ES-I3 (cell line): ENCODE measurements at regions not wholly inside any gene's neighbourhood (a gene's known extent, or its start where the extent isn't known, plus 50 kb on each side); places are given as distances from the start of the nearest gene placed in this dataset.
"Not testable (repeated sequence)": the region's sequence is repeated elsewhere in the genome, so short reads cannot be mapped to it uniquely, and the experiment has no call there.

Experiments used
- H3K36me3 ChIP-seq: 2 replicates; pipeline ENCODE4 v1.6.1; 2013; ENCODE audit warnings: mild to moderate bottlenecking, low read length, control low read depth, moderate library complexity; ENCODE audit not compliant: insufficient read depth
- H3K4me1 ChIP-seq: 2 replicates; pipeline ENCODE4 v1.6.1; 2013; ENCODE audit warnings: mild to moderate bottlenecking, control low read depth, low read length; ENCODE audit not compliant: insufficient read depth
- H3K9ac ChIP-seq: 2 replicates; pipeline ENCODE4 v1.6.1; 2013; ENCODE audit warnings: low read depth, mild to moderate bottlenecking, low read length, moderate library complexity
- H3K9me3 ChIP-seq: 2 replicates; pipeline ENCODE4 v1.6.1; 2013; ENCODE audit warnings: mild to moderate bottlenecking, low read length, moderate library complexity; ENCODE audit not compliant: control insufficient read depth, insufficient read depth

DNA sequence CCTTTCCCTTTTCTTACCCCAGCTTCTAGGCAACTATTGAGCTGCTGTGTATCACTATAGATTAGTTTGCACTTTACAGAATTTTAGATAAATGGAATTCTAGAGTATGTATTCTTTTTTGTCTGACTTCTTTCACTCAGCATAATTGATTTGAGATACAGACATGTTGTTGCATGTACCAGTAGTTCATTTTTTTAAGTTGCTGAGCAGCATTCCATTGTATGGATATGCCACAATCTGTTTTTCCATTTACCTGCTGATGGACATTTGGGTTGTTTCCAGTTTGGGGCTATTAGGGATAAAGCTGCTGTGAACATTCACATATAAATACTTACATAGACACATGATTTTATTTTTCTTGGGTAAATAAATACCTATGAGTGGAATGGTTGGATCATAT, 135.7 kb downstream of the IGF1 start:
- H3K4me1 ChIP-seq, result 0 out of 2 replicates have a peak, but pooled peaks cover 4% of the 10 kb centered on the region
- H3K9ac ChIP-seq, result no peak overlapping the region
- no peaks in the 10 kb centered on the region for H3K36me3 ChIP-seq
- no peaks in the 10 kb centered on the region for H3K9me3 ChIP-seq

DNA sequence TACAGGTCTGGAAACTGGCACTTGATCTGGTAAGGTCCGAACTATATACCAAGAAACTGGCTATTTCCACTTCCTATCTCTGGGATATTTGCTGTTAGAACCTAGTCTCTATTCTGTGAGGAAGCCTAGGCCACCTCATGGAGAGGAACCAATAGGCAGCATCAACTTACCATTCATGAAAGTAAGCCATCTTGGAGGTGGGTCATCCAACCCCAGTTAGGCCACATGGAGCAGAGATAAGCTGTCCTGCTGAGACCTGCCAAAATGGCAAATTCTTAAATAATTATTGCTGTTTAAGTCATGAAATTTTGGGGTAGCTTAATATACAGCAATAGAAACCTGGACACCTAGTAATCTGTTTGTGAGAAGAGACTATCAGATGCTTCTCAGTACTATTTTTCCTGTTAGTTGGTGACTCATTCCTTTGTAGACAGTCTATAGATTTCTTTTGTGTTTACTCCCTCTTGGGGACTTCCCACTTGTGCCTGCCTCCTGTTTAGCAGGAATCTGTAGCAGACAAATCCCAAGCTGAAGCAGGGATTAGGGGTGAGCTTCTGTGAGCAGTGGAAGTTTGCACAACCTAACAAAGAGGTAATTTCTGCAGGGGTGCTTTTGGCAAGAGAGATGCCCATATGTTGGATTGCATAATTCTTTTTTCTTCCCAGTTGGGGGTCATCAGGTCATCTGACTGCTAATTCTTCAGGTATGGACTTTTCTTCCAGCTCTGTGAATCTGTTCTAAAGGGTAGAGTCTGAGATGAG, 136.8 kb downstream of the IGF1 start:
- Histone ChIP-seq H3K9me3 (no peaks in the 10 kb centered on the region), H3K9ac (no peak overlapping the region), H3K4me1 (0 out of 2 replicates have a peak, but pooled peaks cover 4% of the 10 kb centered on the region), H3K36me3 (no peaks in the 10 kb centered on the region)

- no peaks in the 10 kb centered on the region for H3K36me3 ChIP-seq
- H3K9ac ChIP-seq, result no peak overlapping the region
- no peaks in the 10 kb centered on the region for H3K9me3 ChIP-seq
- H3K4me1 ChIP-seq, result 0 out of 2 replicates have a peak, but pooled peaks cover 4% of the 10 kb centered on the region
Observed at GRCh38 chr12:102342281-102343006, 137.9 kb downstream of the IGF1 start.

DNA sequence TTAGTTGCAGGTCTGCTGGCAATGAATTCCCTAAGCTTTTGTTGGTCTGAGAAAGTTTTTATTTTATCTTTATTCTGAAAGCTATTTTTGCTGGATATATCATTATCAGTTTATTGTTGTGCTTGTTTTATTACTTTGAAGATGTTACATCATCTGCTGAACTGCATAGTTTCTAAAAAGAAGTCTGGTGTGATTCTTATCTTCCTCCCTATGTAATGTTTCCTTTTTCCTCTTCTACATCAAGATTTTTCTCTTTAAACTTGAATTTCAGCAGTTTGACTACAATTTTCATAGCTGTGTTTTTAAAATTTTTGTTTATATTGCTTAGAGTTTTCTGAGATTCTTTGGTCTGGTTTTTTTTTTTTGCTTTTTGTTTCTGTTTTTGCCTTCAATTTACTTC, 137.1 kb upstream of the PMCH start:
- no peaks in the 10 kb centered on the region for H3K4me1 ChIP-seq
- no peak overlapping the region for H3K9ac ChIP-seq
- no peaks in the 10 kb centered on the region for H3K36me3 ChIP-seq
- no peaks in the 10 kb centered on the region for H3K9me3 ChIP-seq

DNA sequence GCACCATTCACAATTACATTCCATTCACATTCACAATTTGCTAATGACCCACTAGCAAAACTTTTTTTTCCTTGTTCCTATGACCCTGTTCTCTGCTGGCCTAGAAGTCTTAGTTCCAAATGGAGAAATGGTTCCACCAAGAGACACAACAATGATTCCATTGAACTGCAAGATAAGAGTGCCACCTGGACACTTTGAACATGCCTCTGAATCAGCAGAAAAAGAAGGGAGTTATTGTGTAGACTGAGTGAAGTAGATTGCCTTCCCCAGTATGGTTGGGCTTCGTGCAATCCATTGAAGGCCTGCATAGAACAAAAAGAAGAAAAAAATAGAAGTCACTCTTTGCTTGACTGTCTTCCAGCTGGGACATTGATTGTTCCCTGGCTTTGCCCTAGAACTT, 133.8 kb upstream of the PMCH start:
- Histone ChIP-seq H3K9ac (no peak overlapping the region), H3K9me3 (0 out of 2 replicates have a peak, but pooled peaks cover 4% of the 10 kb centered on the region), H3K36me3 (no peaks in the 10 kb centered on the region), H3K4me1 (0 out of 2 replicates have a peak, but pooled peaks cover 6% of the 10 kb centered on the region)

DNA sequence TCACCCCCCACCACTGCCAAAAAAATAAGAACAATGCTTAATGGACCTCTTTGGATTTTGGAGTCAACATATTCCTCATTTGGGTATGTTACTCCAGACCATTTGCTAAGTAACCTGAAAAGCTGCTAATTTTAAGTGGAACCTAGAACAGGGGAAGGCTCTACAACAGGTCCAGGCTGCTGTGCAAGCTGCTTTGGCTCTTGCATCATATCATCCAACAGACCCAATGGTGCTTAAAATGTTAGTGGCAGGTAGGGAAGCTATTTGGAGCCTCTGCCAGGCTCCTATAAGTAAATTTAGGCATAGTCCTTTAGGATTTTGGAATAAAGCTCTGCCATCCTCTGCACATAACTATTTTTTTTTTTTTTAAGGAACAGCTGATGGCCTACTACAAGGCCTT, 132.2 kb upstream of the PMCH start:
- no peaks in the 10 kb centered on the region for H3K36me3 ChIP-seq
- 0 out of 2 replicates have a peak, but pooled peaks cover 6% of the 10 kb centered on the region for H3K4me1 ChIP-seq
- H3K9me3 ChIP-seq, result 0 out of 2 replicates have a peak, but pooled peaks cover 4% of the 10 kb centered on the region
- H3K9ac ChIP-seq, result no peak overlapping the region

GRCh38 chr12:102326982-102327381, 129.3 kb upstream of the PMCH start:
- H3K9me3 ChIP-seq, result 0 out of 2 replicates have a peak, but pooled peaks cover 4% of the 10 kb centered on the region

GRCh38 chr12:102325108-102325507, 127.5 kb upstream of the PMCH start:
- H3K9me3 ChIP-seq, H3K9ac ChIP-seq, H3K36me3 ChIP-seq, H3K4me1 ChIP-seq: not testable (repeated sequence)

More at GRCh38 chr12:102326982-102327381, 129.3 kb upstream of the PMCH start:
- Histone ChIP-seq H3K9ac (no peak overlapping the region), H3K4me1 (0 out of 2 replicates have a peak, but pooled peaks cover 6% of the 10 kb centered on the region), H3K36me3 (no peaks in the 10 kb centered on the region)

DNA sequence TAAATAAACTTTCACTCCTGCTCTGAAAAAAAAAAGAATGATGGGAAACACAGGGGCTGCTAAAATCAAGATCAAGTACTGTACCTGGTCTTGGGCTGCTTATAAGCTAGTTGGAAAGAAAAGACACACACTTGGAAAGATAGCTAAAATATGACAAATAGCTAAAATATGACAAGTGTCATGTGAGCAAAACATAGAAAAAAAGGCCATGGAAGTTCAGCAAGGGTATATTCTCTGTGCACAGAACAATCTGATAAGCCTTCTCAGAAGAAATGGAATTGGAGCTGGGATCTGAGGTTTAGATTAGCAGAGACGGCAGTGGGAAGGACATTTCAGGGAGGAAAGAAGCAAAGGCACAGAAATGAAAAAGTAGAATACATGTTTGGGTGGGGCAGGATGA, 126.2 kb upstream of the PMCH start:
- Histone ChIP-seq H3K9me3 (0 out of 2 replicates have a peak, but pooled peaks cover under 1% of the 10 kb centered on the region), H3K9ac (no peak overlapping the region), H3K4me1 (0 out of 2 replicates have a peak, but pooled peaks cover 6% of the 10 kb centered on the region), H3K36me3 (no peaks in the 10 kb centered on the region)

DNA sequence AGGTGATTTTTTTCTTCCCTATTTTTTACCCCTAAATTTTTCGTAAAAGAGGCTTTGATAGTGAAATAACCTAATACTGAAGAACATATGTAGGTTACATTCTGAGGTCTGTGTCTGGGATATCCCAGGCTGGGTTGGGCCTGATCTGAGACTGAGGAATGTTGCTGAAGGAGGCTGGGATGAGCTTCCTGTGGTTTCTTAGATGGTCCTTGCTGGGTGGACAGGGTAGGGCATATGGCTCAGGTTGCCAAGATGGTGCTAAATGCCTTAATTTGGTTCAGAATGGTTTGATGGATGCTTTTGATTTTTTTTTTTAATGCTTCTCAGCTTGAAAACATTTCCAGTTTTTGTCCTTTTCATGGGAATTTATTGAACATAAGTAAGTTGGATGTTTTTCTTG, 124.6 kb upstream of the PMCH start:
- H3K36me3 ChIP-seq, result no peaks in the 10 kb centered on the region
- no peak overlapping the region for H3K9ac ChIP-seq
- H3K4me1 ChIP-seq, result 0 out of 2 replicates have a peak, but pooled peaks cover 5% of the 10 kb centered on the region

DNA sequence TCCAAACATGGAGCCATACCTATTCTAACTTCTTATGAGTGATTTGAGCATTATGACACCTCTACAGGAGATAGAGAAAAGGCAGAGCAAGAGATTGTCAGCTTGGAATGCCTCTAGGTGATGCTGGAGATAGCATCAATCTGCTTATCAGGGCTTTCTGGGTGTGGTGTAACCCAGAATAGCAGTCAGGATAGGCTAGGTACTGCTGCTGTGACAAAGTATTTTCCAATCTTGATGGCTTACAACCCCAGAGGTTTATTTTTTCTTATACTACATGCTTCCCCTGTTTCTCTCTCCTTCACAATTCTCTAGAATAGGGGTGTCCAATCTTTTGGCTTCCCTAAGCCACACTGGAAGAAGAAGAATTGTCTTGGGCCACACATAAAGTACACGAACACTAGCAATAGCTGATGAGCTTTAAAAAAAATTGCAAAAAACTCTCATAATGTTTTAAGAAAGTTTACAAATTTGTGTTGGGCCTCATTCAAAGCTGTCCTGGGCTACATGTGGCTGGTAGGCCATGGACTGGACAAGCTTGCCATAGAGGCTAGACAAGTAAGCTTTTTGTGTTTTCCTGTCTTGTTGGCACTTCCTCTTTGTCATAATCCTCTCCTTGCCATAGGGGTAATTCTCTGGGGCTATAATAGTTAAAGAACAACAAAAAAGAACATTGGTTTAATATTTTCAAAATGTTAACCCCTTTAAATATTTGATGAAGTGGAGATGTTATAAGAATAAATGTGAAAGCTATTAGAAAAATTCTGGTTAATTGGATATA, 123.9 kb upstream of the PMCH start:
- Histone ChIP-seq H3K9ac (no peak overlapping the region), H3K4me1 (no peaks in the 10 kb centered on the region), H3K9me3 (no peaks in the 10 kb centered on the region), H3K36me3 (no peaks in the 10 kb centered on the region)

More for the DNA sequence above, 124.6 kb upstream of the PMCH start:
- H3K9me3 ChIP-seq, result no peaks in the 10 kb centered on the region

DNA sequence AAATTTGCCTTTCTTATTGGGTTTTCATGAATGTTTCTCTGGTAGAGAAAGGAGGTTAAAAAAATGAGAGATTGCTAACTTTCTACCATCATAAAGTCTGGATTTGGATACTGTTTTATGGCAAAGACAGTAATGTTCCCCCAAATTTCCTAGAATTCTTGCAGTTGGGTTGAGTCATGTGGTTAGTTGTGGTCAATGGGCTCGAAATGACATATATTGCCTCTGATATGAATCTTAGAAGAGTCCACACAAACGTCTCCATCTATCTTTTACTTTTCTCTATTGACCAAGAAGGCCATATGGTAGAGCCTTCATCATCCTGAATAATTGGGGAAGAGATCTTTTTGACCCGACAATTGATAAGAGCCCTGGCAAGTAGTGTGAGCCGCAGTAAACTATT, 119.5 kb upstream of the PMCH start:
- H3K9me3 ChIP-seq, result no peaks in the 10 kb centered on the region
- no peaks in the 10 kb centered on the region for H3K4me1 ChIP-seq
- H3K36me3 ChIP-seq, result no peaks in the 10 kb centered on the region
- H3K9ac ChIP-seq, result no peak overlapping the region

DNA sequence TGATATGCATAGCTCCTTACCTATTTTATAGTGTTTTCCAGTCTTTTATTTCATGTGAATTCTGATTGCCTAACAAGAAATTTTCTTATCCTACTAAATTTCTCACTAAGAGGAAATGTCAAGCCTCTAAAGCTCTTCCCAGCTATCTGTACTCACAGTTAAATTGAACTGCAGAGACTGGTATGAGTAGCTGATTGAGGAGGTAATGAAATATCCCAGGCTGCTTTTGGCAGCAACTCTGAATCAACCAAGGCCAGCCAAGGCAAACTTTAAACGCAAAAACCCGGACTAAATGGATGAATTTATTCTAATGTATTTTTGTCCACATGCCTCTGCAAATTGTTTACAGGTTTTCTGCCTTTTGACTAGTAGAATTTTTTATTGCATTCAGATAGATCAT, 119.1 kb upstream of the PMCH start:
- Histone ChIP-seq H3K9ac (no peak overlapping the region), H3K9me3 (no peaks in the 10 kb centered on the region), H3K36me3 (no peaks in the 10 kb centered on the region), H3K4me1 (no peaks in the 10 kb centered on the region)

DNA sequence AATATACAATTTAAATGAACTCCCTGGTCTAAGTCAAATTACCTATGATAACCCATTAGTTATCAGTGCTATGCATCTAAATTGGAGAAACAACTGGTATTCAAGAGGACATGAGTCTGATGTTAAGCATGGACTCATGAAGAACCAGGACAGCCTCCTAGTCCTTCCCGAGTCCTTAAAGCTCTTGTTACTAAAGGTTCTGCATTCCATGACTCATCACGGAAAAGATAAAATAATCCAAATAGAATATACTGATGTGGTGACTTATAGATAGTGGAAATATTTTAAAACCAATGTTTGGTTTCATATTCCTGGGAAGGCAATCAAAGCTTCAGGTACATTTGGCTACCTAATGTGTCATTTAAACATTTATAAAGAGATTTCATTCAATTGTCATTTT, 117.2 kb upstream of the PMCH start:
- Histone ChIP-seq H3K9ac (no peak overlapping the region), H3K4me1 (no peaks in the 10 kb centered on the region), H3K9me3 (no peaks in the 10 kb centered on the region), H3K36me3 (no peaks in the 10 kb centered on the region)
